ENCODE measurements at regions not wholly inside any gene's neighbourhood (a gene's known extent, or its start where the extent isn't known, plus 50 kb on each side); places are given as distances from the start of the nearest gene placed in this dataset.

- TF ChIP-seq CTCF (IDR thresholded peaks at IDR 0.05) = peak in 1 of 4 donors; percentile 22
- no peak for TF ChIP-seq POLR2A (IDR thresholded peaks at IDR 0.05)
Measured at GRCh38 chr3:150240891-150241290, 167.2 kb upstream of the TSC22D2 start.
